ENCODE measurements at regions not wholly inside any gene's neighbourhood (a gene's known extent, or its start where the extent isn't known, plus 50 kb on each side); places are given as distances from the start of the nearest gene placed in this dataset.

- DNase-seq (ENCODE audit: low read depth, low spot score): no peak
- in situ Hi-C loops (cut with HindIII; ENCODE audit: low pct_unique_long_range_greater_than_20kb, low sequenced_read_pairs) (no loop called here), intact Hi-C loops (cut with micrococcal nuclease; ENCODE audit: unreplicated experiment) (no loop called here)
- ChIA-PET POLR2A (no interaction called here), CTCF (no interaction called here)
- no TSS peak for BruUV-seq (replicated peaks)
- Histone ChIP-seq H3K4me3 (ENCODE audit: low read depth in 2 of 2, low read length in 2 of 2) (no peak overlapping the region), H3K27me3 (ENCODE audit: control insufficient read depth, insufficient read depth, low read length) (no peaks in the 10 kb centered on the region; the same call in 1 of the 2 replicates), H3K9me3 (ENCODE audit: control insufficient read depth, insufficient read depth, low read depth, low read length) (no peaks in the 10 kb centered on the region), H3K36me3 (ENCODE audit: control insufficient read depth, insufficient read depth, low read length) (no peaks in the 10 kb centered on the region), H3K4me1 (ENCODE audit: control insufficient read depth, insufficient read depth, low read length) (no peaks in the 10 kb centered on the region), H3K27ac (ENCODE audit: low read length) (no peak overlapping the region)
- TF ChIP-seq TCF7L2 (IDR thresholded peaks at IDR 0.05; ENCODE audit: low read depth, low read length): no peak
- TF ChIP-seq SIN3A (IDR thresholded peaks at IDR 0.05; ENCODE audit: borderline replicate concordance, insufficient read depth, low read depth, low read length): no peak
- no peak for ATAC-seq
These were observed 425.5 kb downstream of the BRD1 start for GRCh38 chr22:49402169-49402568.

- Histone ChIP-seq H3K4me1 (ENCODE audit: control insufficient read depth, insufficient read depth, low read length) (no peaks in the 10 kb centered on the region), H3K27ac (ENCODE audit: low read length) (no peak overlapping the region), H3K36me3 (ENCODE audit: control insufficient read depth, insufficient read depth, low read length) (no peaks in the 10 kb centered on the region), H3K4me3 (ENCODE audit: low read depth in 2 of 2, low read length in 2 of 2) (no peak overlapping the region), H3K27me3 (ENCODE audit: control insufficient read depth, insufficient read depth, low read length) (no peaks in the 10 kb centered on the region), H3K9me3 (ENCODE audit: control insufficient read depth, insufficient read depth, low read depth, low read length) (no peaks in the 10 kb centered on the region)
- no peak for ATAC-seq
- BruUV-seq (replicated peaks): no TSS peak
- no peak for DNase-seq (ENCODE audit: low read depth, low spot score)
- in situ Hi-C loops (cut with HindIII; ENCODE audit: low pct_unique_long_range_greater_than_20kb, low sequenced_read_pairs) (no loop called here), intact Hi-C loops (cut with micrococcal nuclease; ENCODE audit: unreplicated experiment) (no loop called here)
- TF ChIP-seq POLR2AphosphoS5 (IDR thresholded peaks at IDR 0.05; ENCODE audit: low read depth, low read length) (no peak), CTCF (IDR thresholded peaks at IDR 0.05) (no peak), TCF7L2 (IDR thresholded peaks at IDR 0.05; ENCODE audit: low read depth, low read length) (no peak), REST (IDR thresholded peaks at IDR 0.05; ENCODE audit: insufficient read depth in 1 of 2, low read depth in 2 of 2, low read length in 1 of 2) (no peak), SIN3A (IDR thresholded peaks at IDR 0.05; ENCODE audit: borderline replicate concordance, insufficient read depth, low read depth, low read length) (no peak)
- CTCF ChIA-PET: no interaction called here
- POLR2A ChIA-PET: no interaction called here
These were observed 426.6 kb downstream of the BRD1 start for GRCh38 chr22:49400941-49401598.

GRCh38 chr22:49400136-49400940 lies 427.3 kb downstream of the BRD1 start:
- CTCF ChIA-PET: no interaction called here
- H3K36me3 ChIP-seq (ENCODE audit: control insufficient read depth, insufficient read depth, low read length): no peaks in the 10 kb centered on the region
- POLR2A ChIA-PET: no interaction called here
- in situ Hi-C loops (cut with HindIII; ENCODE audit: low pct_unique_long_range_greater_than_20kb, low sequenced_read_pairs) (no loop called here), intact Hi-C loops (cut with micrococcal nuclease; ENCODE audit: unreplicated experiment) (no loop called here)
- DNase-seq (ENCODE audit: low read depth, low spot score) (no peak), ATAC-seq (no peak)
- no peaks in the 10 kb centered on the region for H3K9me3 ChIP-seq (ENCODE audit: control insufficient read depth, insufficient read depth, low read depth, low read length)
- no peak for TF ChIP-seq SIN3A (IDR thresholded peaks at IDR 0.05; ENCODE audit: borderline replicate concordance, insufficient read depth, low read depth, low read length)
- TF ChIP-seq POLR2AphosphoS5 (IDR thresholded peaks at IDR 0.05; ENCODE audit: low read depth, low read length): no peak
- H3K27me3 ChIP-seq (ENCODE audit: control insufficient read depth, insufficient read depth, low read length): no peaks in the 10 kb centered on the region
- no peaks in the 10 kb centered on the region for H3K4me1 ChIP-seq (ENCODE audit: control insufficient read depth, insufficient read depth, low read length)
- no peak overlapping the region for H3K4me3 ChIP-seq (ENCODE audit: low read depth in 2 of 2, low read length in 2 of 2)
- H3K27ac ChIP-seq (ENCODE audit: low read length): no peak overlapping the region
- BruUV-seq (replicated peaks): no TSS peak

Data from Panc1 (cell line).